CD8-positive, alpha-beta memory T cell (primary cell): ENCODE measurements at regions not wholly inside any gene's neighbourhood (a gene's known extent, or its start where the extent isn't known, plus 50 kb on each side); places are given as distances from the start of the nearest gene placed in this dataset.

Experiments used
- CTCF ChIA-PET: fragments of 350-600 bp; sonication (Branson Sonifier 250); formaldehyde crosslinking; loops from one replicate; lab custom pipeline; 2021; ENCODE audit warnings: antibody characterized with exemption; lab: Charles Lee
- POLR2A ChIA-PET: fragments of 350-600 bp; sonication (Branson Sonifier 250); formaldehyde crosslinking; loops from one replicate; lab custom pipeline; 2021; ENCODE audit warnings: antibody characterized with exemption; lab: Charles Lee
- DNase-seq, 5 donors: peaks; one replicate each; pipeline versions ENCODE4 v3.0.0 to v3.0.0-alpha.2; 2020 to 2022; ENCODE audit warnings: mixed read lengths in 1 of 5
- H3K27ac ChIP-seq: one replicate; pipeline ENCODE4 v1.7.0; 2013; ENCODE audit warnings: low read depth, mild to moderate bottlenecking, low read length, moderate library complexity
- H3K27me3 ChIP-seq: 2 replicates; pipeline ENCODE4 v1.7.0; 2013; ENCODE audit warnings: low read length, mild to moderate bottlenecking; ENCODE audit not compliant: insufficient read depth, poor library complexity, severe bottlenecking
- H3K36me3 ChIP-seq: 2 replicates; pipeline ENCODE4 v1.7.0; 2013; ENCODE audit warnings: mild to moderate bottlenecking, low read length, moderate library complexity; ENCODE audit not compliant: insufficient read depth
- H3K4me1 ChIP-seq: 2 replicates; pipeline ENCODE4 v1.7.0; 2013; ENCODE audit warnings: mild to moderate bottlenecking, low read length, moderate library complexity; ENCODE audit not compliant: insufficient read depth
- H3K4me3 ChIP-seq: 2 replicates; pipeline ENCODE4 v1.7.0; 2013; ENCODE audit warnings: mild to moderate bottlenecking, low read length
- H3K9me3 ChIP-seq: 2 replicates; pipeline ENCODE4 v1.7.0; 2013; ENCODE audit warnings: mild to moderate bottlenecking, low read length
- H3K27ac Mint-ChIP-seq, 8 donors: one replicate each; pipeline ENCODE4 v1.8.0; 2020 to 2021; ENCODE audit warnings: mixed read lengths in 8 of 8, mild to moderate bottlenecking in 6 of 8, inconsistent platforms in 3 of 8, moderate library complexity in 3 of 8
- H3K27me3 Mint-ChIP-seq, 2 donors: one replicate each; pipeline ENCODE4 v1.8.0; 2020 to 2021; ENCODE audit warnings: mixed read lengths in 2 of 2, mild to moderate bottlenecking in 1 of 2, moderate library complexity in 1 of 2
- H3K36me3 Mint-ChIP-seq, 3 donors: one replicate each; pipeline ENCODE4 v1.8.0; 2020 to 2021; ENCODE audit warnings: mixed read lengths in 3 of 3, inconsistent platforms in 1 of 3, mild to moderate bottlenecking in 1 of 3
- H3K4me1 Mint-ChIP-seq, 3 donors: one replicate each; pipeline ENCODE4 v1.8.0; 2020 to 2021; ENCODE audit warnings: mixed read lengths in 3 of 3, inconsistent platforms in 1 of 3, mild to moderate bottlenecking in 1 of 3
- H3K4me3 Mint-ChIP-seq, 7 donors: one replicate each; pipeline ENCODE4 v1.8.0; 2020 to 2021; ENCODE audit warnings: mixed read lengths in 7 of 7, mild to moderate bottlenecking in 6 of 7, moderate library complexity in 4 of 7, inconsistent platforms in 2 of 7
- H3K9me3 Mint-ChIP-seq, 5 donors: one replicate each; pipeline ENCODE4 v1.8.0; 2020 to 2022; ENCODE audit warnings: mixed read lengths in 5 of 5, mild to moderate bottlenecking in 3 of 5, moderate library complexity in 2 of 5, inconsistent platforms in 1 of 5

GRCh38 chr1:222157612-222158011 is 390.3 kb downstream of the HHIPL2 start:
- ChIA-PET POLR2A (no interaction called here), CTCF (no interaction called here)
- Histone ChIP-seq H3K4me1 (no peaks in the 10 kb centered on the region), H3K27ac (no peak overlapping the region), H3K27me3 (no peaks in the 10 kb centered on the region), H3K36me3 (no peaks in the 10 kb centered on the region), H3K4me3 (no peak overlapping the region), H3K9me3 (no peaks in the 10 kb centered on the region)
- Mint-ChIP-seq H3K4me1 (no peaks in the 10 kb centered on the region), H3K27ac (peak overlapping the region in 1 of 8 donors; percentile 8), H3K27me3 (peaks cover 0 to 2% of the 10 kb centered on the region in 2 donors), H3K36me3 (peaks cover 0 to 10% (median 3%) of the 10 kb centered on the region in 3 donors), H3K4me3 (no peak overlapping the region), H3K9me3 (peaks cover 3 to 15% (median 6%) of the 10 kb centered on the region in 5 donors)
- DNase-seq: no peak

- Mint-ChIP-seq H3K4me3 (no peak overlapping the region), H3K27me3 (peaks cover 0 to 10% of the 10 kb centered on the region in 2 donors), H3K4me1 (no peaks in the 10 kb centered on the region), H3K9me3 (peaks cover 0 to 11% (median 2%) of the 10 kb centered on the region in 5 donors), H3K36me3 (no peaks in the 10 kb centered on the region), H3K27ac (no peak overlapping the region)
- ChIA-PET CTCF (no interaction called here), POLR2A (no interaction called here)
- Histone ChIP-seq H3K27me3 (no peaks in the 10 kb centered on the region), H3K4me3 (no peak overlapping the region), H3K4me1 (no peaks in the 10 kb centered on the region), H3K27ac (no peak overlapping the region), H3K36me3 (no peaks in the 10 kb centered on the region), H3K9me3 (no peaks in the 10 kb centered on the region)
- no peak for DNase-seq
These were observed 398.3 kb upstream of the DUSP10 start for GRCh38 chr1:222140206-222140605.

GRCh38 chr1:222138095-222138494 is 396.2 kb upstream of the DUSP10 start:
- H3K27ac Mint-ChIP-seq: no peak overlapping the region
- no peak for DNase-seq
- Histone ChIP-seq H3K27ac (no peak overlapping the region), H3K27me3 (no peaks in the 10 kb centered on the region), H3K4me3 (no peak overlapping the region), H3K36me3 (no peaks in the 10 kb centered on the region), H3K9me3 (no peaks in the 10 kb centered on the region), H3K4me1 (no peaks in the 10 kb centered on the region)
- ChIA-PET CTCF (no interaction called here), POLR2A (no interaction called here)
- no peak overlapping the region for H3K4me3 Mint-ChIP-seq
- H3K4me1 Mint-ChIP-seq: no peaks in the 10 kb centered on the region
- peaks cover 0 to 4% (median 0%) of the 10 kb centered on the region in 3 donors for H3K36me3 Mint-ChIP-seq
- peaks cover 0 to 16% of the 10 kb centered on the region in 2 donors for H3K27me3 Mint-ChIP-seq
- H3K9me3 Mint-ChIP-seq: peaks cover 3 to 15% (median 10%) of the 10 kb centered on the region in 5 donors

- ChIA-PET POLR2A (no interaction called here), CTCF (no interaction called here)
- H3K9me3 ChIP-seq: no peaks in the 10 kb centered on the region
- Mint-ChIP-seq H3K27me3 (peaks cover under 1 to 16% of the 10 kb centered on the region in 2 donors), H3K36me3 (peaks cover 0 to 4% (median 0%) of the 10 kb centered on the region in 3 donors), H3K27ac (no peak overlapping the region), H3K4me3 (no peak overlapping the region), H3K4me1 (no peaks in the 10 kb centered on the region), H3K9me3 (peaks cover 3 to 14% (median 6%) of the 10 kb centered on the region in 5 donors)
- no peaks in the 10 kb centered on the region for H3K36me3 ChIP-seq
- no peaks in the 10 kb centered on the region for H3K27me3 ChIP-seq
- no peak overlapping the region for H3K4me3 ChIP-seq
- no peak for DNase-seq
- no peaks in the 10 kb centered on the region for H3K4me1 ChIP-seq
- no peak overlapping the region for H3K27ac ChIP-seq
These were observed 395.0 kb upstream of the DUSP10 start for GRCh38 chr1:222136869-222137268.

- Mint-ChIP-seq H3K4me3 (no peak overlapping the region), H3K9me3 (peaks cover 0 to 9% (median 4%) of the 10 kb centered on the region in 5 donors), H3K27me3 (peaks cover 13 to 19% of the 10 kb centered on the region in 2 donors), H3K36me3 (peaks cover 0 to 4% (median 0%) of the 10 kb centered on the region in 3 donors), H3K27ac (no peak overlapping the region), H3K4me1 (peaks cover 5 to 11% (median 8%) of the 10 kb centered on the region in 3 donors)
- H3K9me3 ChIP-seq: no peaks in the 10 kb centered on the region
- no peaks in the 10 kb centered on the region for H3K36me3 ChIP-seq
- no peak overlapping the region for H3K27ac ChIP-seq
- POLR2A ChIA-PET: no interaction called here
- no peaks in the 10 kb centered on the region for H3K4me1 ChIP-seq
- no peaks in the 10 kb centered on the region for H3K27me3 ChIP-seq
- H3K4me3 ChIP-seq: no peak overlapping the region
- no peak for DNase-seq
- CTCF ChIA-PET: no interaction called here
These were observed 387.2 kb upstream of the DUSP10 start for GRCh38 chr1:222129041-222129440.

GRCh38 chr1:222127526-222128152 is 385.8 kb upstream of the DUSP10 start:
- Histone ChIP-seq H3K4me3 (no peak overlapping the region), H3K27me3 (no peaks in the 10 kb centered on the region), H3K4me1 (no peaks in the 10 kb centered on the region), H3K27ac (no peak overlapping the region), H3K36me3 (no peaks in the 10 kb centered on the region), H3K9me3 (no peaks in the 10 kb centered on the region)
- Mint-ChIP-seq H3K4me3 (no peak overlapping the region), H3K9me3 (no peaks in the 10 kb centered on the region), H3K27me3 (peaks cover 9 to 13% of the 10 kb centered on the region in 2 donors), H3K36me3 (no peaks in the 10 kb centered on the region), H3K4me1 (peaks cover 5 to 11% (median 8%) of the 10 kb centered on the region in 3 donors), H3K27ac (no peak overlapping the region)
- no peak for DNase-seq
- POLR2A ChIA-PET: no interaction called here
- CTCF ChIA-PET: no interaction called here

GRCh38 chr1:222127096-222127495 is 385.2 kb upstream of the DUSP10 start:
- peaks cover 9 to 13% of the 10 kb centered on the region in 2 donors for H3K27me3 Mint-ChIP-seq
- no peak overlapping the region for H3K27ac Mint-ChIP-seq
- H3K9me3 Mint-ChIP-seq: no peaks in the 10 kb centered on the region
- DNase-seq: no peak
- no peak overlapping the region for H3K4me3 Mint-ChIP-seq
- H3K36me3 Mint-ChIP-seq: no peaks in the 10 kb centered on the region
- Histone ChIP-seq H3K4me3 (no peak overlapping the region), H3K27me3 (no peaks in the 10 kb centered on the region), H3K27ac (no peak overlapping the region), H3K4me1 (no peaks in the 10 kb centered on the region), H3K36me3 (no peaks in the 10 kb centered on the region), H3K9me3 (no peaks in the 10 kb centered on the region)
- H3K4me1 Mint-ChIP-seq: peaks cover 5 to 11% (median 8%) of the 10 kb centered on the region in 3 donors
- ChIA-PET POLR2A (no interaction called here), CTCF (no interaction called here)

- H3K27ac Mint-ChIP-seq: no peak overlapping the region
These were observed 384.2 kb upstream of the DUSP10 start for GRCh38 chr1:222126052-222126451.

More at GRCh38 chr1:222126052-222126451, 384.2 kb upstream of the DUSP10 start:
- no peaks in the 10 kb centered on the region for H3K27me3 ChIP-seq
- Mint-ChIP-seq H3K4me3 (no peak overlapping the region), H3K4me1 (peaks cover 5 to 11% (median 8%) of the 10 kb centered on the region in 3 donors), H3K36me3 (no peaks in the 10 kb centered on the region), H3K27me3 (peaks cover 10 to 11% of the 10 kb centered on the region in 2 donors), H3K9me3 (no peaks in the 10 kb centered on the region)
- H3K4me3 ChIP-seq: no peak overlapping the region
- DNase-seq: no peak
- CTCF ChIA-PET: interaction anchor here (2.0 kb wide), 1 partner anchor 329 kb away, joined by 7 read pairs; no protein-coding TSS in a partner anchor
- H3K4me1 ChIP-seq: no peaks in the 10 kb centered on the region
- H3K36me3 ChIP-seq: no peaks in the 10 kb centered on the region
- no peaks in the 10 kb centered on the region for H3K9me3 ChIP-seq
- POLR2A ChIA-PET: no interaction called here
- no peak overlapping the region for H3K27ac ChIP-seq
